Effector memory CD8-positive, alpha-beta T cell (primary cell): ENCODE measurements at regions not wholly inside any gene's neighbourhood (a gene's known extent, or its start where the extent isn't known, plus 50 kb on each side); places are given as distances from the start of the nearest gene placed in this dataset.

ENCODE experiments used
- ATAC-seq: fragments of 150-1000 bp; cut with Tn5 transposase; replicated peaks from 2 replicates; pipeline ENCODE4 v1.10.0; 2021; ENCODE audit warnings: mild to moderate bottlenecking, moderate library complexity
- DNase-seq, 3 experiments: peaks; one replicate each; pipeline ENCODE4 v3.0.0; 2021
- H3K27ac Mint-ChIP-seq, 2 donors: one replicate each; pipeline ENCODE4 v1.8.0; 2022; ENCODE audit warnings: mild to moderate bottlenecking in 2 of 2, mixed read lengths in 2 of 2, moderate library complexity in 2 of 2
- H3K27me3 Mint-ChIP-seq, 2 donors: one replicate each; pipeline ENCODE4 v1.8.0; 2022; ENCODE audit warnings: mixed read lengths in 2 of 2
- H3K36me3 Mint-ChIP-seq: one replicate; pipeline ENCODE4 v1.8.0; 2022; ENCODE audit warnings: mild to moderate bottlenecking, moderate library complexity, mixed read lengths; ENCODE audit not compliant: insufficient read depth
- H3K4me1 Mint-ChIP-seq, 2 donors: one replicate each; pipeline ENCODE4 v1.8.0; 2022; ENCODE audit warnings: low read depth in 2 of 2, mixed read lengths in 2 of 2
- H3K4me3 Mint-ChIP-seq, 2 donors: one replicate each; pipeline ENCODE4 v1.8.0; 2022; ENCODE audit warnings: mild to moderate bottlenecking in 2 of 2, mixed read lengths in 2 of 2, moderate library complexity in 2 of 2
- H3K9me3 Mint-ChIP-seq, 2 donors: one replicate each; pipeline ENCODE4 v1.8.0; 2022; ENCODE audit warnings: mixed read lengths in 2 of 2

DNA sequence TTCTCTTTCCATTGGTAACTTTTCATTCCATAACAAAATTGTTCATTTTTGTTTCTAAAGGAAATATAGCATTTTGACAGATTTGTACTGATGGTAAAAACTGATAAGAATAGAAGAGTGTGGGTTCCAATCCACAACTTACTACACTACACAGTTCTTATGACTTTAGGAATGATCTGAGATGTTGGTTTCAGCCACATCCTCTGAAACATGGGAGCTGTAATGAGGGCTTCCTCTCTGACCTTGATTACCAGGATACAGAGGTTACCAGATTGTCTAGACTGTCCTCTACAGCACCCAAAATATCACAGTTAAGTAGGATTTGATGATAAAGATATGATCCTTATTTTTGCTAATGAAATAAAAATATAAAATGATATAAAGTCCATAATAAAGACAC is 1184.6 kb downstream of the FLRT2 start:
- H3K4me1 Mint-ChIP-seq: no peaks in the 10 kb centered on the region
- DNase-seq: no peak
- ATAC-seq: no peak
- H3K9me3 Mint-ChIP-seq: peaks cover 0 to 2% of the 10 kb centered on the region in 2 donors
- H3K36me3 Mint-ChIP-seq: no peaks in the 10 kb centered on the region
- H3K4me3 Mint-ChIP-seq: no peak overlapping the region
- no peaks in the 10 kb centered on the region for H3K27me3 Mint-ChIP-seq
- H3K27ac Mint-ChIP-seq: no peak overlapping the region

- ATAC-seq (no peak), DNase-seq (no peak)
- no peaks in the 10 kb centered on the region for H3K9me3 Mint-ChIP-seq
- H3K27ac Mint-ChIP-seq: no peak overlapping the region
- no peak overlapping the region for H3K4me3 Mint-ChIP-seq
- no peaks in the 10 kb centered on the region for H3K4me1 Mint-ChIP-seq
- H3K36me3 Mint-ChIP-seq: no peaks in the 10 kb centered on the region
- no peaks in the 10 kb centered on the region for H3K27me3 Mint-ChIP-seq
These were observed 1184.2 kb downstream of the FLRT2 start for GRCh38 chr14:86714153-86714552.

DNA sequence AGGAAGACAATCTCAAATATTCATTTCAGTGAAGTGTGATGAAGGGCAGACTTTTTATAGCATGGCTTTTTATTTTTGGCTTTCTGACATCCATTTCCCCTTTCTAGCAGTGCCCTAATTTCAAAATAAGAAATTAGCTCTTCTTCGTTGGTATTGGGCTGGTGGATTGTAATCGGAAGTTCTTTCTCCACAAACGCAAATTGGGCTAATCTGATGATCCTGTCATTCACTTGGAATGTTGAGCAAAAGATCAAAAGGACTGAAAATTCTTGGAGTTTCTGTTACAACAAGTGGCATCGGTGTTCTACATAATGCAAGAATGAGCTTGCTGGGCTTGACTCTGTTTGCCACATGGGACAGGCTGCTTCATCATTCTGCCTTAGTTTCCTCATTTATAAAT is 1182.8 kb downstream of the FLRT2 start:
- no peaks in the 10 kb centered on the region for H3K27me3 Mint-ChIP-seq
- no peak overlapping the region for H3K4me3 Mint-ChIP-seq
- H3K36me3 Mint-ChIP-seq: no peaks in the 10 kb centered on the region
- no peaks in the 10 kb centered on the region for H3K4me1 Mint-ChIP-seq
- DNase-seq (no peak), ATAC-seq (no peak)
- H3K9me3 Mint-ChIP-seq: peaks cover 0 to under 1% of the 10 kb centered on the region in 2 donors
- H3K27ac Mint-ChIP-seq: no peak overlapping the region

DNA sequence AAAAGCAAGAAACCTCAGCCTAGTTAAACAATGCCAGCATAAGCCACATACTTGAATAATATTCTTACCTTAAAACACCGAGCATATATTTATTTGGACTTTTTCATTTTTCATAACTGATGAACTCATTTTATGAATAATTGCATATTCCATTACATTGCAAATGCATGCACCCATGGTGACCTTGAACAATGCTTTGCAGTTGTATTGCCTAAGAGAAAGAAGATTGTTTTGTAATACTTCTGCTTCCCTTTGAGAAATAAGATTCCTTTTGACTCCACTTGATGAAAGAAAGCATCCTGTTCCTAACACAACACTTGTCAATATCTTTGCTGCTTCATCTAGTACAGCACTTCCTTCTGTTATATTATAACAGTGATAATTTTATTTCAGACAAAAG is 1182.2 kb downstream of the FLRT2 start:
- no peaks in the 10 kb centered on the region for H3K4me1 Mint-ChIP-seq
- H3K4me3 Mint-ChIP-seq: no peak overlapping the region
- no peaks in the 10 kb centered on the region for H3K27me3 Mint-ChIP-seq
- H3K36me3 Mint-ChIP-seq: no peaks in the 10 kb centered on the region
- DNase-seq (no peak), ATAC-seq (no peak)
- H3K27ac Mint-ChIP-seq: no peak overlapping the region
- peaks cover 0 to 6% of the 10 kb centered on the region in 2 donors for H3K9me3 Mint-ChIP-seq

- Mint-ChIP-seq H3K4me1 (no peaks in the 10 kb centered on the region), H3K27me3 (no peaks in the 10 kb centered on the region), H3K9me3 (peaks cover 7 to 8% of the 10 kb centered on the region in 2 donors), H3K4me3 (no peak overlapping the region), H3K27ac (no peak overlapping the region), H3K36me3 (no peaks in the 10 kb centered on the region)
- DNase-seq: no peak
- no peak for ATAC-seq
These were observed 1178.9 kb downstream of the FLRT2 start for GRCh38 chr14:86708846-86709339.

DNA sequence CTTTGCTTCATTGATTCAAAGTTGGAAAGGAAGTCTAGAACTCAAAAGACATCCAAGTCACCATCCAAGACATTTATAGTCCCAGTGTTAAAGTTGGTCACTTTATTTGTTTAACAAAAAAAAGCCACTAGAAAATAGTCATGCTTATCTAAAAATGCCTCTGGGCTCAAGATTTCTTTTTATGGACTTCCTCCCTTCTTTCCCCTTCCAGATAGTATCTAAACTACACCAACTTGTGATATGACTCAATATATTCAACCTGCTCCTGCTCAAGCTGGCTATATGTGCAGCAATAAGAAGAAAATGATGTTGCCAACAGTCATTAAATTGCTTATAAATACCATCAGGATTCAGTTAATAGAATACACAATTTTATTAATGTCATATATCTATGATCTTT is 1177.1 kb downstream of the FLRT2 start:
- ATAC-seq: no peak
- Mint-ChIP-seq H3K27me3 (no peaks in the 10 kb centered on the region), H3K9me3 (peaks cover 7 to 11% of the 10 kb centered on the region in 2 donors), H3K4me1 (no peaks in the 10 kb centered on the region), H3K4me3 (no peak overlapping the region), H3K27ac (no peak overlapping the region), H3K36me3 (no peaks in the 10 kb centered on the region)
- DNase-seq: no peak

GRCh38 chr14:86683561-86683960 is 1153.6 kb downstream of the FLRT2 start:
- no peak overlapping the region for H3K27ac Mint-ChIP-seq
- no peak for ATAC-seq
- H3K27me3 Mint-ChIP-seq: no peaks in the 10 kb centered on the region
- no peaks in the 10 kb centered on the region for H3K4me1 Mint-ChIP-seq
- H3K9me3 Mint-ChIP-seq: peaks cover 0 to 2% of the 10 kb centered on the region in 2 donors
- no peaks in the 10 kb centered on the region for H3K36me3 Mint-ChIP-seq
- no peak overlapping the region for H3K4me3 Mint-ChIP-seq
- no peak for DNase-seq

DNA sequence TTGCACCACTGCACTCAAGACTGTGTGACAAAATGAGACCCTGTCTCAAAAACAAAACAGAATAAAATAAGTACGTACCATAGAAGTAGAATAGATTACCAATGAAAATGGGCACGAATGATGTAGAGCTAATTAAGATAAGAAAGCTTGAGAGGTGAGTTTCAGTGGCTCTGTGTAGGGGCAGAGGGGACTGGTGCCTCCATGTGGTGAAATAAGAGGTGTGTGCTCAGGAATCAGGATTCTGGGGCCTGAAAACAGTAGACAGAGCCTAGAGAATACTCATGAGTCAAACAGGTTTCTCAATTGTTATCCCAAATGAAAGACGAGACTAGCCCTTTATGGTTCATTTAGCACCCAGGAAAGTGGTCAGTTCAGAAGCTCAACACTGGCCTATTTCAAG is 1145.1 kb downstream of the FLRT2 start:
- no peak overlapping the region for H3K27ac Mint-ChIP-seq
- ATAC-seq: no peak

GRCh38 chr14:86673523-86673969 is 1143.6 kb downstream of the FLRT2 start:
- Mint-ChIP-seq H3K4me3 (no peak overlapping the region), H3K36me3 (no peaks in the 10 kb centered on the region), H3K27me3 (no peaks in the 10 kb centered on the region), H3K4me1 (no peaks in the 10 kb centered on the region), H3K9me3 (peaks cover 0 to 7% of the 10 kb centered on the region in 2 donors), H3K27ac (no peak overlapping the region)
- no peak for ATAC-seq
- no peak for DNase-seq

More for the DNA sequence above, 1145.1 kb downstream of the FLRT2 start:
- Mint-ChIP-seq H3K4me1 (no peaks in the 10 kb centered on the region), H3K9me3 (peaks cover 0 to 6% of the 10 kb centered on the region in 2 donors), H3K36me3 (no peaks in the 10 kb centered on the region), H3K27me3 (no peaks in the 10 kb centered on the region), H3K4me3 (no peak overlapping the region)
- no peak for DNase-seq

DNA sequence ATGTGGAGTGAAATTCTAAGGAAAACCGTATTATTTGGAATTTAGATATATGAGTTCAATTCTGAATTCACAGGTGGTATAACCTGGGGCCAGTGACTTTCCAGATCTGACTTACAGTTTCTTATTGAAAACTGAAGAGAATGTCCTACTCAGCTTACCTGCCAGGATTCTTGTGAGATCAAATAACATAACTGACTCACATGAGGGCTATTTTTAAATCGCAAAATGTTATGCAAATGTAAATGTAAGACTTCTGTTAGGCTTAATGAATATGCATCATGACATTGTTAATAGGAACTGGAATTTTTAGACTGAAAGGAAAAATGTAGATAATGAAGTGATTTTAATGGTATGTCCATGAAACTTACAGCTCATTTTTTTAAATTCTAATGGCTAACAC is 1142.1 kb downstream of the FLRT2 start:
- Mint-ChIP-seq H3K4me1 (no peaks in the 10 kb centered on the region), H3K36me3 (no peaks in the 10 kb centered on the region), H3K27ac (no peak overlapping the region), H3K9me3 (peaks cover 0 to 9% of the 10 kb centered on the region in 2 donors), H3K4me3 (no peak overlapping the region), H3K27me3 (no peaks in the 10 kb centered on the region)
- ATAC-seq: no peak
- DNase-seq: no peak

DNA sequence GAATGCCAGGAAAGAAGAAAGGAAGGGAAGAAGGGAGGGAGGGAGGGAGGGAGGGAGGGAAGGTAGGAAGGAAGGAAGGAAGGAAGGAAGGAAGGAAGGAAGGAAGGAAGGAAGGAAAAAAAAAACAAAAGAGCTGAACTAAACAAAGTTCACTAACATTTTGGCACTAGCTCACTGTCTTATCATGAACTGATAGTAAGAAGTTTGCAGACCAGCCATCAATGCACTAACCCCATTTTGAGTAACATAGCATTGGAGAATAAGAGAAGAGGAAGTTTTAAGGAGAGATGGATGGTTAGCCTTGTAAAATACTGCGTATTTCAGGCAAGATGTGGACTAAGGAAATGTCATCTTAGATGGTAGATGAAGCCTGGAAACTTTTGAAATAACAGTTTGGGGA is 1136.0 kb downstream of the FLRT2 start:
- ATAC-seq (no peak), DNase-seq (no peak)
- Mint-ChIP-seq H3K36me3 (no peaks in the 10 kb centered on the region), H3K27me3 (no peaks in the 10 kb centered on the region), H3K9me3 (peaks cover 0 to 10% of the 10 kb centered on the region in 2 donors), H3K27ac (no peak overlapping the region), H3K4me3 (no peak overlapping the region), H3K4me1 (no peaks in the 10 kb centered on the region)

DNA sequence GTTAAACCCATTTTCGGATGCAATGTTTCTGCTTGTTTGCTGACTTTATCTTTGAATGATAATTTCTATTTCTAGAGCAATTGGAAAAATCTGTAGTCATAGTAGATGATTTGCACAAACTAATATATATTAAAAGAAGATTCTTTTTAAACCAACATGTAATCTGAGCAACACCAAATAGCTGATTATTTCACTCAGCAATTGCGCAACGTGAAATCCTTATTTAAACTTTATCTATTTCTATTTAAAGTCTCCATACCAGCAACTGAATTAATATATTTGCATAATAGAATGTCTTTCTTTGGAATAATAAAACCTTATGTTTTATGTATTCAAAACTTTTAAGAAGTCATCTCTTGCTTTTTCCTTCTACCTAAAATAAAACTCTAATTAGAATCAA is 1132.4 kb downstream of the FLRT2 start:
- Mint-ChIP-seq H3K9me3 (peaks cover 0 to 7% of the 10 kb centered on the region in 2 donors), H3K4me3 (no peak overlapping the region), H3K27me3 (no peaks in the 10 kb centered on the region), H3K36me3 (no peaks in the 10 kb centered on the region), H3K4me1 (no peaks in the 10 kb centered on the region), H3K27ac (no peak overlapping the region)
- ATAC-seq: no peak
- DNase-seq: no peak

DNA sequence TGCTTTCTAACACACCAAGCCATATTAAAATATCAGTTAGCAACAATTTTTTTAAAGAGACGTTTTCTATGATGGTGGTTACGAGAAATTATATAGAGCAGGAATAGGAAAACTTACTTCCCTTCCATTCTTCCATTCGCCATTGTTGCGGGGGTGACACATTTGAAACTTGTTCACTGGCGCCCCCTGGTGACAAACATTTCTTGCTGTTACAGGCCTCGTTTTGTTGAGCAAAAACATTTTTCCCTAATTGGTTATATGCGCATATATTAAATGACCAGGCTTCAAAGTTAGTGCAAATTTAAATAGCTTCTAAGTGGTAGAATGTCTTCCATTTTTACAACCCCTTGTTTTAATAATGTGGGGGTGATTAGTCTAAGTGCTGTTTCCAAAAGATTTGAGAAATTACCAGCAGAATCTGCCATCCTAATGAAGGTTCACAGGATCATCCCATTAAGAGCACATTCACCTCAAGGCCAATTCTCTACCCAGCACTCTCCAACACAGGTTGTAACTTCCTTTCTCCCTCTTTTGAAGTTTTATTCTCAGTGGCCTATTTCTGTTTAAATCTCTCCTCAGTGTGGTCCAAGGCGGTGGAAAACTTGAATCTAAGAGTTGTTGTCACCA is 1124.7 kb downstream of the FLRT2 start:
- Mint-ChIP-seq H3K27me3 (no peaks in the 10 kb centered on the region), H3K4me1 (no peaks in the 10 kb centered on the region)
- DNase-seq: peak in 2 of 3 experiments; percentile 36 to 45

DNA sequence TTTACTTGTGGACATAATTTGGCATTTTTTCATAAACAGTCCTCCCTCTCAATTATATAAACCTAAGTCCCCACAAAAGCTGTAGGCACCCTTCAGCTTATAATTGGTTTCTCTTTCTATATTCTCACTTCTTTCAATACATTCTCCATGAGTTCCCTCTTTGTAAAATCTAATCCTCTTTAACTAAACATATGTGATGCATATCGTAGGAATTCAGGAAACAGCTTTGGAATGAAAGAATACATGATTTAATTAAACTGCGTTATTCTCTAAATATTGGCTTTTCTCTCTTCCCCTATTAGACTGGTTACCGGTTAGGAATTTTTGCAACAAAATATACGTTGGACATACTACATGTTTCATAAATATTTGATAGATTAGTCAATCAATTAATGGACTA is 1122.6 kb downstream of the FLRT2 start:
- Mint-ChIP-seq H3K27ac (no peak overlapping the region), H3K4me3 (no peak overlapping the region), H3K9me3 (peaks cover 0 to 8% of the 10 kb centered on the region in 2 donors), H3K36me3 (no peaks in the 10 kb centered on the region), H3K27me3 (no peaks in the 10 kb centered on the region), H3K4me1 (no peaks in the 10 kb centered on the region)
- no peak for DNase-seq
- no peak for ATAC-seq

More for the DNA sequence above, 1124.7 kb downstream of the FLRT2 start:
- Mint-ChIP-seq H3K27ac (no peak overlapping the region), H3K4me3 (no peak overlapping the region), H3K9me3 (peaks cover 0 to 1% of the 10 kb centered on the region in 2 donors), H3K36me3 (no peaks in the 10 kb centered on the region)
- no peak for ATAC-seq
